Panc1 (cell line): ENCODE measurements at regions not wholly inside any gene's neighbourhood (a gene's known extent, or its start where the extent isn't known, plus 50 kb on each side); places are given as distances from the start of the nearest gene placed in this dataset.

Source experiments
- ATAC-seq: fragments of 200-7000 bp; cut with Tn5 transposase; 2 replicates; pipeline ENCODE4 v1.9.1; 2020; ENCODE audit warnings: mild to moderate bottlenecking, moderate library complexity
- BruUV-seq: library from RNA; stranded (reverse); fragments of 400-500 nt; replicated peaks from 2 replicates; lab custom pipeline; 2021; lab: Mats Ljungman, UMichigan
- CTCF ChIA-PET: fragments of 300-600 bp; sonication (Branson Sonifier 250); formaldehyde crosslinking; loops from one replicate; lab custom pipeline; 2022; ENCODE audit warnings: antibody characterized with exemption; lab: Charles Lee
- POLR2A ChIA-PET: fragments of 300-600 bp; sonication (Branson Sonifier 250); formaldehyde crosslinking; loops from one replicate; lab custom pipeline; 2022; ENCODE audit warnings: antibody characterized with exemption; lab: Charles Lee
- DNase-seq: peaks from one replicate; pipeline ENCODE4 v3.0.0-alpha.2; 2010; ENCODE audit warnings: low read depth, low spot score
- H3K27ac ChIP-seq: 2 replicates; pipeline ENCODE4 v1.5.1; 2011; ENCODE audit warnings: mild to moderate bottlenecking, low read length, inconsistent platforms
- H3K27me3 ChIP-seq: fragments of 200-500 bp; sonication (Bioruptor generic); 2 replicates; pipeline ENCODE4 v1.6.0; 2014; ENCODE audit warnings: low read length, inconsistent platforms; ENCODE audit not compliant: control insufficient read depth, insufficient read depth
- H3K36me3 ChIP-seq: fragments of 200-500 bp; sonication (Bioruptor generic); 2 replicates; pipeline ENCODE4 v1.5.1; 2014; ENCODE audit warnings: inconsistent platforms, mild to moderate bottlenecking, low read length, moderate library complexity; ENCODE audit not compliant: control insufficient read depth, insufficient read depth
- H3K4me1 ChIP-seq: 2 replicates; pipeline ENCODE4 v1.5.1; 2011; ENCODE audit warnings: inconsistent platforms, mild to moderate bottlenecking, low read length, moderate library complexity; ENCODE audit not compliant: control insufficient read depth, insufficient read depth
- H3K4me3 ChIP-seq, 2 experiments: 2 replicates each; pipeline ENCODE4 v1.5.1; 2011 to 2012; ENCODE audit warnings: low read depth in 2 of 2, low read length in 2 of 2, mild to moderate bottlenecking in 2 of 2, inconsistent platforms in 1 of 2, moderate library complexity in 1 of 2
- H3K9me3 ChIP-seq: fragments of 200-500 bp; sonication (Bioruptor generic); 2 replicates; pipeline ENCODE4 v1.5.1; 2014; ENCODE audit warnings: low read depth, mild to moderate bottlenecking, inconsistent platforms, low read length, moderate library complexity; ENCODE audit not compliant: control insufficient read depth, insufficient read depth
- CTCF ChIP-seq: fragments of 450-650 bp; IDR thresholded peaks from 2 replicates; pipeline ENCODE4 v1.5.1; 2017; ENCODE audit warnings: mild to moderate bottlenecking
- POLR2AphosphoS5 ChIP-seq: IDR thresholded peaks from 2 replicates; pipeline ENCODE4 v1.6.1; 2012; ENCODE audit warnings: mild to moderate bottlenecking, low read depth, low read length, moderate library complexity
- REST ChIP-seq, 2 experiments: IDR thresholded peaks; 2 replicates each; pipeline ENCODE4 v1.6.1; 2011 to 2012; ENCODE audit warnings: low read depth in 2 of 2, control low read depth in 1 of 2, low read length in 1 of 2, mild to moderate bottlenecking in 1 of 2, moderate library complexity in 1 of 2; ENCODE audit not compliant: insufficient read depth in 1 of 2
- SIN3A ChIP-seq: IDR thresholded peaks from 2 replicates; pipeline ENCODE4 v1.6.1; 2012; ENCODE audit warnings: low read depth, mild to moderate bottlenecking, low read length, moderate library complexity, borderline replicate concordance; ENCODE audit not compliant: insufficient read depth
- TCF7L2 ChIP-seq: IDR thresholded peaks from 2 replicates; pipeline ENCODE4 v1.6.1; 2011; ENCODE audit warnings: mild to moderate bottlenecking, low read depth, low read length, inconsistent platforms
- in situ Hi-C: cut with HindIII; loops from 2 replicates; pipeline ENCODE4 v1.10.0; 2016; ENCODE audit warnings: low sequenced_read_pairs, low pct_unique_long_range_greater_than_20kb
- intact Hi-C: fragments of 100-400 bp; cut with micrococcal nuclease; formaldehyde crosslinking; loops from one replicate; pipeline ENCODE4 v1.10.0; 2022; ENCODE audit not compliant: unreplicated experiment

GRCh38 chr5:60482301-60482700, 217.7 kb downstream of the DEPDC1B start:
- CTCF ChIA-PET: no interaction called here
- H3K27ac ChIP-seq: no peak overlapping the region
- POLR2A ChIA-PET: no interaction called here
- TF ChIP-seq REST (IDR thresholded peaks at IDR 0.05; ENCODE audit: insufficient read depth in 1 of 2, low read depth in 2 of 2, low read length in 1 of 2): no peak
- TF ChIP-seq SIN3A: no peak
- TF ChIP-seq POLR2AphosphoS5: no peak
- TF ChIP-seq CTCF: no peak
- no peak for TF ChIP-seq TCF7L2
- in situ Hi-C loops: no loop called here
- H3K4me3 ChIP-seq: no peak overlapping the region
- no TSS peak for BruUV-seq
- no peaks in the 10 kb centered on the region for H3K9me3 ChIP-seq
- H3K4me1 ChIP-seq: no peaks in the 10 kb centered on the region
- ATAC-seq (no peak), DNase-seq (no peak)
- H3K36me3 ChIP-seq: no peaks in the 10 kb centered on the region
- no peaks in the 10 kb centered on the region for H3K27me3 ChIP-seq
- intact Hi-C loops: no loop called here

GRCh38 chr5:60479542-60479941, 220.4 kb downstream of the DEPDC1B start:
- Histone ChIP-seq H3K9me3 (no peaks in the 10 kb centered on the region), H3K27ac (no peak overlapping the region), H3K36me3 (no peaks in the 10 kb centered on the region), H3K4me3 (no peak overlapping the region), H3K4me1 (no peaks in the 10 kb centered on the region), H3K27me3 (no peaks in the 10 kb centered on the region; the same call in 1 of the 2 replicates)
- intact Hi-C loops (no loop called here), in situ Hi-C loops (no loop called here)
- ATAC-seq: no peak
- ChIA-PET POLR2A (no interaction called here), CTCF (no interaction called here)
- no TSS peak for BruUV-seq
- no peak for TF ChIP-seq CTCF
- TF ChIP-seq TCF7L2: no peak
- no peak for TF ChIP-seq SIN3A
- TF ChIP-seq REST (IDR thresholded peaks at IDR 0.05; ENCODE audit: insufficient read depth in 1 of 2, low read depth in 2 of 2, low read length in 1 of 2): no peak
- TF ChIP-seq POLR2AphosphoS5: no peak
- no peak for DNase-seq
